ENCODE measurements at regions not wholly inside any gene's neighbourhood (a gene's known extent, or its start where the extent isn't known, plus 50 kb on each side); places are given as distances from the start of the nearest gene placed in this dataset.

GRCh38 chr9:115596746-115597080 is 478.8 kb upstream of the TNC start:
- H3K27me3 Mint-ChIP-seq (ENCODE audit: insufficient read depth), result peaks cover 3% of the 10 kb centered on the region

GRCh38 chr9:115597330-115597895 is 479.5 kb upstream of the TNC start:
- no peaks in the 10 kb centered on the region for H3K36me3 ChIP-seq (ENCODE audit: control insufficient read depth, insufficient read depth, low read length)
- no peak for TF ChIP-seq CTCF (conservative IDR thresholded peaks at IDR 0.05)
- peak overlapping the region; percentile 31 for H3K4me3 ChIP-seq (ENCODE audit: low read length)
- Mint-ChIP-seq H3K4me1 (peaks cover 55% of the 10 kb centered on the region), H3K9me3 (no peaks in the 10 kb centered on the region), H3K36me3 (ENCODE audit: low read depth) (no peaks in the 10 kb centered on the region), H3K27ac (no peak overlapping the region), H3K4me3 (no peak overlapping the region), H3K27me3 (ENCODE audit: insufficient read depth) (peaks cover 3% of the 10 kb centered on the region)
- H3K9me3 ChIP-seq (ENCODE audit: control insufficient read depth, low read length), result no peaks in the 10 kb centered on the region
- H3K27me3 ChIP-seq (ENCODE audit: control insufficient read depth, insufficient read depth, low read length, poor library complexity, severe bottlenecking), result no peaks in the 10 kb centered on the region
- DNase-seq, result no peak
- 95 to 100% methylated on average over 1 to 3 of the region's 3 CpGs for WGBS, 2 experiments (ENCODE audit: insufficient coverage in 1 of 2, insufficient read length in 1 of 2)
- H3K27ac ChIP-seq (ENCODE audit: low read depth, low read length), result no peak overlapping the region
- no peak overlapping the region for H3K9ac ChIP-seq (ENCODE audit: extremely low read depth, low read length, poor library complexity, severe bottlenecking)
- peaks cover 12% of the 10 kb centered on the region for H3K4me1 ChIP-seq (ENCODE audit: control insufficient read depth, insufficient read depth, low read length)

More at GRCh38 chr9:115596746-115597080, 478.8 kb upstream of the TNC start:
- Mint-ChIP-seq H3K9me3 (no peaks in the 10 kb centered on the region), H3K27ac (no peak overlapping the region), H3K36me3 (ENCODE audit: low read depth) (no peaks in the 10 kb centered on the region), H3K4me3 (no peak overlapping the region), H3K4me1 (peaks cover 54% of the 10 kb centered on the region)
- Histone ChIP-seq H3K4me3 (ENCODE audit: low read length) (peak overlapping the region; percentile 31), H3K36me3 (ENCODE audit: control insufficient read depth, insufficient read depth, low read length) (no peaks in the 10 kb centered on the region), H3K27ac (ENCODE audit: low read depth, low read length) (no peak overlapping the region), H3K9me3 (ENCODE audit: control insufficient read depth, low read length) (no peaks in the 10 kb centered on the region), H3K4me1 (ENCODE audit: control insufficient read depth, insufficient read depth, low read length) (peaks cover 12% of the 10 kb centered on the region), H3K27me3 (ENCODE audit: control insufficient read depth, insufficient read depth, low read length, poor library complexity, severe bottlenecking) (no peaks in the 10 kb centered on the region), H3K9ac (ENCODE audit: extremely low read depth, low read length, poor library complexity, severe bottlenecking) (no peak overlapping the region)
- WGBS, 2 experiments (ENCODE audit: insufficient coverage in 1 of 2, insufficient read length in 1 of 2), result 45 to 61% methylated on average over 2 to 4 of the region's 4 CpGs
- no peak for TF ChIP-seq CTCF (conservative IDR thresholded peaks at IDR 0.05)
- DNase-seq, result no peak

DNA sequence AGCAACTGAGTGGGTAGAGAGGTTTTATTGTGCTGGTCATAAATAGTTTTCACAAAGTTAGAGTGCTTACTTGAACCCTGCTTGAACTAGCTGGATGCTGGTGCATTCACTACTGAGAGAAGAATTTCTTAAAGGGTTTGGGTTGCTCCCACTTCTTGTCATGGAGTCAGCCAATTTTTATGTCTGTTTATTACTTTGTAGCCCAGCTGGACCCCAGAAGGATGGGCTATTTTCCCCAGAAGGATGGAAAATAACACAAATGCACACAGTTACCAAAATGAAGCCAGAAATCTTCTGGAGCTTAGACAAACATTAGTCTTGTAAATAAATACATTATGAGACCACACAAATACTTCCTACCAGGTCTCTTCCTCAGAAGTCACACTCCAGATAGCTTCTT is 480.8 kb upstream of the TNC start:
- Mint-ChIP-seq H3K36me3 (ENCODE audit: low read depth) (no peaks in the 10 kb centered on the region), H3K27me3 (ENCODE audit: insufficient read depth) (peaks cover 3% of the 10 kb centered on the region), H3K4me3 (no peak overlapping the region), H3K27ac (no peak overlapping the region), H3K4me1 (peaks cover 47% of the 10 kb centered on the region), H3K9me3 (no peaks in the 10 kb centered on the region)
- no peak for DNase-seq
- Histone ChIP-seq H3K9me3 (ENCODE audit: control insufficient read depth, low read length) (no peaks in the 10 kb centered on the region), H3K27ac (ENCODE audit: low read depth, low read length) (no peak overlapping the region), H3K4me1 (ENCODE audit: control insufficient read depth, insufficient read depth, low read length) (peaks cover 12% of the 10 kb centered on the region), H3K27me3 (ENCODE audit: control insufficient read depth, insufficient read depth, low read length, poor library complexity, severe bottlenecking) (no peaks in the 10 kb centered on the region), H3K9ac (ENCODE audit: extremely low read depth, low read length, poor library complexity, severe bottlenecking) (no peak overlapping the region), H3K36me3 (ENCODE audit: control insufficient read depth, insufficient read depth, low read length) (no peaks in the 10 kb centered on the region), H3K4me3 (ENCODE audit: low read length) (no peak overlapping the region)
- TF ChIP-seq CTCF (conservative IDR thresholded peaks at IDR 0.05), result no peak

Measured in endodermal cell (in vitro differentiated cells).